Retinal pigment epithelial cell (primary cell): ENCODE measurements at regions not wholly inside any gene's neighbourhood (a gene's known extent, or its start where the extent isn't known, plus 50 kb on each side); places are given as distances from the start of the nearest gene placed in this dataset.

Source experiments
- DNase-seq: peaks from one replicate; pipeline ENCODE4 v3.0.0-alpha.2; 2010; ENCODE audit warnings: low read depth
- H3K4me3 ChIP-seq: 2 replicates; pipeline ENCODE4 v1.5.1; 2011; ENCODE audit warnings: mild to moderate bottlenecking, low read length, control low read depth, moderate library complexity
- CTCF ChIP-seq: conservative IDR thresholded peaks from 2 replicates; pipeline ENCODE4 v1.5.1; 2011; ENCODE audit warnings: low read depth, low read length, control low read depth, inconsistent platforms

- DNase-seq, result no peak
- H3K4me3 ChIP-seq, result no peak overlapping the region
- TF ChIP-seq CTCF, result no peak
Observed at GRCh38 chr6:85016726-85017125, 252.3 kb upstream of the TBX18 start.

GRCh38 chr6:85015396-85015990 lies 251.1 kb upstream of the TBX18 start:
- peak; percentile 24 for DNase-seq
- H3K4me3 ChIP-seq, result no peak overlapping the region
- TF ChIP-seq CTCF, result peak; percentile 91

GRCh38 chr6:85010865-85011264 lies 246.5 kb upstream of the TBX18 start:
- no peak for DNase-seq
- no peak overlapping the region for H3K4me3 ChIP-seq
- no peak for TF ChIP-seq CTCF

GRCh38 chr6:85008296-85009009 lies 244.1 kb upstream of the TBX18 start:
- no peak for TF ChIP-seq CTCF
- DNase-seq, result no peak
- H3K4me3 ChIP-seq, result no peak overlapping the region

- DNase-seq, result no peak
- TF ChIP-seq CTCF, result no peak
- no peak overlapping the region for H3K4me3 ChIP-seq
Observed at GRCh38 chr6:85006362-85006761, 242.0 kb upstream of the TBX18 start.

- no peak for TF ChIP-seq CTCF
- no peak for DNase-seq
- no peak overlapping the region for H3K4me3 ChIP-seq
Observed at GRCh38 chr6:85005494-85005893, 241.1 kb upstream of the TBX18 start.
